Endothelial cell of umbilical vein (primary cell): ENCODE measurements at regions not wholly inside any gene's neighbourhood (a gene's known extent, or its start where the extent isn't known, plus 50 kb on each side); places are given as distances from the start of the nearest gene placed in this dataset.

Source experiments
- BruUV-seq: library from RNA; stranded (reverse); fragments of 400-500 nt; replicated peaks from 2 replicates; lab custom pipeline; 2021; lab: Mats Ljungman, UMichigan
- CTCF ChIA-PET: fragments of 300-600, 350-600 bp; sonication (Branson Sonifier 250); formaldehyde crosslinking; loops from one replicate; lab custom pipeline; 2021; ENCODE audit warnings: antibody characterized with exemption, inconsistent platforms; lab: Charles Lee
- POLR2A ChIA-PET: fragments of 300-600, 350-600 bp; sonication (Branson Sonifier 250); formaldehyde crosslinking; loops from one replicate; lab custom pipeline; 2021; ENCODE audit warnings: antibody characterized with exemption, inconsistent platforms; lab: Charles Lee
- DNase-seq: peaks from one replicate; pipeline ENCODE4 v3.0.0-alpha.2; 2011; ENCODE audit warnings: low read depth, low spot score
- FAIRE-seq: peaks from 2 replicates; lab custom pipeline; 2011; peaks lifted over from hg19 to GRCh38; lab: Jason Lieb, UNC
- H2AFZ ChIP-seq: 2 replicates; pipeline ENCODE4 v1.6.0; 2012; ENCODE audit warnings: low read depth, low read length, control low read depth, inconsistent platforms
- H3K27ac ChIP-seq: 2 replicates; pipeline ENCODE4 v1.5.1; 2011; ENCODE audit warnings: low read depth, mild to moderate bottlenecking, control low read depth, low read length, moderate library complexity; ENCODE audit not compliant: insufficient read depth
- H3K27me3 ChIP-seq, 2 experiments: 2 replicates each; pipeline versions ENCODE4 v1.6.0 to v1.6.1; 2011; ENCODE audit warnings: low read length in 2 of 2, mixed read lengths in 1 of 2; ENCODE audit not compliant: control insufficient read depth in 2 of 2, insufficient read depth in 2 of 2
- H3K36me3 ChIP-seq, 2 experiments: 2 replicates in 1 of 2; 3 replicates in 1 of 2; pipeline ENCODE4 v1.5.1; 2011; ENCODE audit warnings: low read length in 2 of 2, mild to moderate bottlenecking in 1 of 2, moderate library complexity in 1 of 2; ENCODE audit not compliant: control insufficient read depth in 2 of 2, insufficient read depth in 2 of 2; ENCODE audit errors: extremely low read depth in 1 of 2
- H3K4me1 ChIP-seq: 3 replicates; pipeline ENCODE4 v1.5.1; 2011; ENCODE audit warnings: mild to moderate bottlenecking, low read length; ENCODE audit not compliant: control insufficient read depth, insufficient read depth; ENCODE audit errors: extremely low read depth
- H3K4me2 ChIP-seq: 2 replicates; pipeline ENCODE4 v1.6.1; 2011; ENCODE audit warnings: low read length, control low read depth, mixed read lengths; ENCODE audit not compliant: insufficient read depth
- H3K4me3 ChIP-seq, 3 experiments: fragments of 200-600 bp in 1 of 3; sonication (generic), shearing (Covaris generic) in 1 of 3; replicated peaks in 1 of 3; 2 replicates each; pipeline ENCODE4 v1.5.1; 2011 to 2016; ENCODE audit warnings: control low read depth in 3 of 3, low read length in 3 of 3, mild to moderate bottlenecking in 2 of 3, inconsistent platforms in 1 of 3, low read depth in 1 of 3, moderate library complexity in 1 of 3; ENCODE audit not compliant: insufficient read depth in 1 of 3
- H3K79me2 ChIP-seq: 2 replicates; pipeline ENCODE4 v1.6.0; 2012; ENCODE audit warnings: low read length, inconsistent platforms; ENCODE audit not compliant: control insufficient read depth, insufficient read depth
- H3K9ac ChIP-seq: replicated peaks from 2 replicates; pipeline ENCODE3; 2011; ENCODE audit warnings: low read length, control low read depth; ENCODE audit not compliant: insufficient read depth; ENCODE audit errors: extremely low read depth
- H3K9me1 ChIP-seq: replicated peaks from 3 replicates; pipeline ENCODE4 v1.6.0; 2011; ENCODE audit warnings: mild to moderate bottlenecking, low read length; ENCODE audit not compliant: control insufficient read depth, insufficient read depth; ENCODE audit errors: extremely low read depth
- H3K9me3 ChIP-seq: replicated peaks from 2 replicates; pipeline ENCODE4 v1.5.1; 2012; ENCODE audit warnings: low read length, inconsistent platforms; ENCODE audit not compliant: control insufficient read depth, insufficient read depth
- H4K20me1 ChIP-seq: replicated peaks from 2 replicates; pipeline ENCODE3; 2011; ENCODE audit warnings: mild to moderate bottlenecking, low read length; ENCODE audit not compliant: control insufficient read depth, insufficient read depth; ENCODE audit errors: extremely low read depth
- CTCF ChIP-seq, 2 donors: IDR thresholded peaks; 1 replicate in 1 of 2; 2 replicates in 1 of 2; pipeline ENCODE4 v1.5.1; 2011; ENCODE audit warnings: low read length in 2 of 2, mild to moderate bottlenecking in 2 of 2, moderate library complexity in 2 of 2, control low read depth in 1 of 2, inconsistent platforms in 1 of 2, low read depth in 1 of 2; ENCODE audit not compliant: insufficient read depth in 1 of 2; ENCODE audit errors: extremely low read depth in 1 of 2
- EZH2 ChIP-seq: IDR thresholded peaks from 2 replicates; pipeline ENCODE4 v1.6.1; 2012; ENCODE audit warnings: borderline replicate concordance, low read depth, mild to moderate bottlenecking, moderate library complexity, low read length, inconsistent platforms; ENCODE audit not compliant: severe bottlenecking
- FOS ChIP-seq: IDR thresholded peaks from 2 replicates; pipeline ENCODE4 v1.6.1; 2011; ENCODE audit warnings: mild to moderate bottlenecking, low read length, moderate library complexity, borderline replicate concordance; ENCODE audit not compliant: insufficient read depth
- GATA2 ChIP-seq: IDR thresholded peaks from 2 replicates; pipeline ENCODE4 v1.7.0; 2011; ENCODE audit warnings: low read depth, mild to moderate bottlenecking, moderate library complexity, mixed read lengths, low read length; ENCODE audit not compliant: insufficient read length, insufficient read depth
- JUN ChIP-seq: IDR thresholded peaks from 2 replicates; pipeline ENCODE4 v1.6.1; 2011; ENCODE audit warnings: borderline replicate concordance, low read depth; ENCODE audit not compliant: insufficient read length, insufficient read depth
- MAX ChIP-seq: IDR thresholded peaks from 2 replicates; pipeline ENCODE4 v1.6.1; 2011; ENCODE audit not compliant: insufficient read depth, insufficient read length
- MYC ChIP-seq: IDR thresholded peaks from one replicate; pipeline ENCODE4 v1.6.1; 2011; ENCODE audit warnings: mild to moderate bottlenecking, low read depth, low read length
- POLR2A ChIP-seq: IDR thresholded peaks from 2 replicates; pipeline ENCODE4 v1.6.1; 2012; ENCODE audit warnings: low read depth, mild to moderate bottlenecking, control low read depth, low read length
- POLR2AphosphoS5 ChIP-seq: IDR thresholded peaks from 2 replicates; pipeline ENCODE4 v1.6.1; 2012; ENCODE audit warnings: low read depth, mild to moderate bottlenecking, control low read depth, low read length, moderate library complexity; ENCODE audit not compliant: insufficient read depth
- dilution Hi-C: fragments of 300-500 bp; cut with MboI; formaldehyde crosslinking; loops from one replicate; pipeline ENCODE4 v1.15.0; 2019; ENCODE audit warnings: low sequenced_read_pairs; ENCODE audit not compliant: extremely low pct_ligation_motif_present
- intact Hi-C: fragments of 100-400 bp; cut with micrococcal nuclease; formaldehyde crosslinking; loops from one replicate; pipeline ENCODE4 v1.10.0; 2022

- Histone ChIP-seq H3K27ac (no peak overlapping the region), H3K36me3 (no peaks in the 10 kb centered on the region), H3K4me2 (no peak overlapping the region), H3K9me3 (no peaks in the 10 kb centered on the region), H3K4me1 (no peaks in the 10 kb centered on the region), H3K9me1 (no peaks in the 10 kb centered on the region), H4K20me1 (no peaks in the 10 kb centered on the region), H3K9ac (no peak overlapping the region), H2AFZ (no peak overlapping the region), H3K79me2 (no peaks in the 10 kb centered on the region), H3K4me3 (no peak overlapping the region), H3K27me3 (no peaks in the 10 kb centered on the region)
- CTCF ChIA-PET = no interaction called here
- no TSS peak for BruUV-seq
- intact Hi-C loops = no loop called here
- POLR2A ChIA-PET = no interaction called here
- dilution Hi-C loops = no loop called here
- TF ChIP-seq CTCF (IDR thresholded peaks at IDR 0.05; ENCODE audit: extremely low read depth in 1 of 2, insufficient read depth in 1 of 2, low read depth in 1 of 2, low read length in 2 of 2) = no peak
- TF ChIP-seq MYC = no peak
- TF ChIP-seq JUN = no peak
- no peak for TF ChIP-seq POLR2AphosphoS5
- TF ChIP-seq GATA2 = no peak
- TF ChIP-seq FOS = no peak
- no peak for TF ChIP-seq EZH2
- no peak for TF ChIP-seq POLR2A
- no peak for TF ChIP-seq MAX
- FAIRE-seq (no peak), DNase-seq (no peak)
Observed at GRCh38 chr10:42981358-42982236, 95.3 kb upstream of the RET start.
